ENCODE measurements at regions not wholly inside any gene's neighbourhood (a gene's known extent, or its start where the extent isn't known, plus 50 kb on each side); places are given as distances from the start of the nearest gene placed in this dataset.

DNA sequence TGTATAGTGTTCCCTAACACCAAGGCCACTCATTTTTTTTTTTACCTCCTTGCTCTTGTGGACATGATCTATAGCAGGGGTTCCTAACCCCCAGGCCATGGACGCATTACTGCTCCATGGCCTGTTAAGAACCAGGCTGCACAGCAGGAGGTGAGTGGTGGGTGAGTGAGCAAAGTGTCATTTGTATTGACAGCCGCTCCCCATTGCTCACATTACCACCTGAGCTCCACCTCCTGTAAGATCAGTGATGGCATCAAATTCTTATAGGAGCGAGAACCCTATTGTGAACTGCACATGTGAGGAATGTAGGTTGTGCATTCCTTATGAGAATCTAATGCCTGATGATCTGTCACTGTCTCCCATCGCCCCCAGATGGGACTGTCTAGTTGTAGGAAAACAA, 342.0 kb downstream of the SOX9 start:
- TF ChIP-seq, protein P1, sequence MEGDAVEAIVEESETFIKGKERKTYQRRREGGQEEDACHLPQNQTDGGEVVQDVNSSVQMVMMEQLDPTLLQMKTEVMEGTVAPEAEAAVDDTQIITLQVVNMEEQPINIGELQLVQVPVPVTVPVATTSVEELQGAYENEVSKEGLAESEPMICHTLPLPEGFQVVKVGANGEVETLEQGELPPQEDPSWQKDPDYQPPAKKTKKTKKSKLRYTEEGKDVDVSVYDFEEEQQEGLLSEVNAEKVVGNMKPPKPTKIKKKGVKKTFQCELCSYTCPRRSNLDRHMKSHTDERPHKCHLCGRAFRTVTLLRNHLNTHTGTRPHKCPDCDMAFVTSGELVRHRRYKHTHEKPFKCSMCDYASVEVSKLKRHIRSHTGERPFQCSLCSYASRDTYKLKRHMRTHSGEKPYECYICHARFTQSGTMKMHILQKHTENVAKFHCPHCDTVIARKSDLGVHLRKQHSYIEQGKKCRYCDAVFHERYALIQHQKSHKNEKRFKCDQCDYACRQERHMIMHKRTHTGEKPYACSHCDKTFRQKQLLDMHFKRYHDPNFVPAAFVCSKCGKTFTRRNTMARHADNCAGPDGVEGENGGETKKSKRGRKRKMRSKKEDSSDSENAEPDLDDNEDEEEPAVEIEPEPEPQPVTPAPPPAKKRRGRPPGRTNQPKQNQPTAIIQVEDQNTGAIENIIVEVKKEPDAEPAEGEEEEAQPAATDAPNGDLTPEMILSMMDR (IDR thresholded peaks at IDR 0.05; ENCODE audit: insufficient read depth, low read length, poor library complexity, severe bottlenecking): no peak
- TF ChIP-seq EZH2phosphoT487 (conservative IDR thresholded peaks at IDR 0.05; ENCODE audit: low read length): no peak
